Fibroblast of skin of left biceps (primary cell): ENCODE measurements at regions not wholly inside any gene's neighbourhood (a gene's known extent, or its start where the extent isn't known, plus 50 kb on each side); places are given as distances from the start of the nearest gene placed in this dataset.

Source experiments
- DNase-seq, 2 experiments: peaks; one replicate each; pipeline ENCODE4 v3.0.0-alpha.2; 2013; ENCODE audit warnings: low read depth in 2 of 2

GRCh38 chr1:10962483-10962882 lies 50.0 kb upstream of the TARDBP start:
- DNase-seq: no peak
